ENCODE measurements at regions not wholly inside any gene's neighbourhood (a gene's known extent, or its start where the extent isn't known, plus 50 kb on each side); places are given as distances from the start of the nearest gene placed in this dataset.

GRCh38 chr6:120584111-120584760 is 750.0 kb downstream of the TBC1D32 start:
- TF ChIP-seq CTCF (IDR thresholded peaks at IDR 0.05) (no peak), POLR2A (IDR thresholded peaks at IDR 0.05) (no peak)

Data from heart left ventricle (tissue), 13 donors.